ENCODE measurements at regions not wholly inside any gene's neighbourhood (a gene's known extent, or its start where the extent isn't known, plus 50 kb on each side); places are given as distances from the start of the nearest gene placed in this dataset.

DNA sequence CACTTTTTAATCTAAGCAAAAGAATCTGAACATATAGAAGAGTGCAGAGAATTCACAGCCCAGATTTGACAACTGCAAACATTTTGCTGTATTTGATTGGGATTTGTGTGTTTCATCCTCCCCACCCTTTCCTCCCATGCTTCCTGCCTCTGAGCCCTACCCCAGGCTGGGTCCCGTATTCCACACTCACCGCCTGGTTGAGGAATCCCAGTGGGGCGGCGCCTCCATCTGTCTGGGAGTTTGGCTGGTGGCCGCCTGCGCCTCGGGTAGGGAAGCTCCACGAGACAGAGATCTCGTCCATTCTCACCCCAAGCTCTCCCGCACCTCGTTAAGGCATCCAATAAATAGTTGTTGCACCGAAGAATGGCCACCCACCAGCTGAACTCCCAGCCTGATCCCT, 70.7 kb upstream of the SLC22A11 start:
- H3K36me3 ChIP-seq (ENCODE audit: insufficient read depth, low read length) = no peaks in the 10 kb centered on the region
- H3K27ac ChIP-seq (ENCODE audit: low read depth, low read length) = no peak overlapping the region
- H3K27me3 ChIP-seq (ENCODE audit: control insufficient read depth in 1 of 2, insufficient read depth in 2 of 2, low read length in 2 of 2) = peaks cover 7 to 22% of the 10 kb centered on the region in 2 donors
- H3K4me1 ChIP-seq (ENCODE audit: insufficient read depth, low read length) = no peaks in the 10 kb centered on the region
- H3K4me3 ChIP-seq (ENCODE audit: low read depth in 1 of 2, low read length in 2 of 2) = no peak overlapping the region
- no peak overlapping the region for H3K9ac ChIP-seq (ENCODE audit: low read length)
- no peaks in the 10 kb centered on the region for H3K9me3 ChIP-seq (ENCODE audit: low read length)

DNA sequence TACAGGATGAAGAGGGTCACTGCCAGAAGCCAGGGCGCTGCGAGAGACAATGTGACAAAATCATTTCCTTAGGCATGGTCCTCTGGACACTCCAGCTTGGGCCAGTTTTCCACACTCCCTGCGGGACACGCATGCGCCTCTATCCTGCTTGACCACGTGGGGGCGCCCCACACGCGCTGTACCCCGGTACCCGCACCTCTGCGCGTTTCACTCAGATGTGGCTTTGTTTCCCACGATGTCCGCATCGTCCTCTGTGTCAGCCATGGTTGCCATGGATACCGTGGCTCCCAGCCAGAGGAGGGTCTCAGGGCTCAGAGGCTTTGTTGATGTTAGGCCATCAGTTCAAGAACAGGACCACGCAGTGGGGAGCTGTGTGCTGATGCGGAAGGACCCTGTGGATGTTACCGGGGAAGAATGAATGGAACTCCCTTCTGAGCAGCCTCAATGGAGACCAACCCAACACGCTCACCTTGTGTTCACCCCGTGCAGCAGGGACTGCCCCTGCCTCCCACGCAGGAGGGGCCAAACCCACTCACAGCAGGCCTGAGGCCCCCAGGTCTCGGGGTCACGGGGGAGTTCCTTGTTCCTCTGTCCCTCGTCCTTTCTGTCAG, 65.8 kb upstream of the SLC22A11 start:
- Histone ChIP-seq H3K9me3 (ENCODE audit: low read length) (no peaks in the 10 kb centered on the region), H3K27ac (ENCODE audit: low read depth, low read length) (no peak overlapping the region), H3K27me3 (ENCODE audit: control insufficient read depth in 1 of 2, insufficient read depth in 2 of 2, low read length in 2 of 2) (peaks cover 8 to 24% of the 10 kb centered on the region in 2 donors), H3K4me1 (ENCODE audit: insufficient read depth, low read length) (no peaks in the 10 kb centered on the region), H3K36me3 (ENCODE audit: insufficient read depth, low read length) (no peaks in the 10 kb centered on the region), H3K4me3 (ENCODE audit: low read depth in 1 of 2, low read length in 2 of 2) (no peak overlapping the region), H3K9ac (ENCODE audit: low read length) (no peak overlapping the region)

DNA sequence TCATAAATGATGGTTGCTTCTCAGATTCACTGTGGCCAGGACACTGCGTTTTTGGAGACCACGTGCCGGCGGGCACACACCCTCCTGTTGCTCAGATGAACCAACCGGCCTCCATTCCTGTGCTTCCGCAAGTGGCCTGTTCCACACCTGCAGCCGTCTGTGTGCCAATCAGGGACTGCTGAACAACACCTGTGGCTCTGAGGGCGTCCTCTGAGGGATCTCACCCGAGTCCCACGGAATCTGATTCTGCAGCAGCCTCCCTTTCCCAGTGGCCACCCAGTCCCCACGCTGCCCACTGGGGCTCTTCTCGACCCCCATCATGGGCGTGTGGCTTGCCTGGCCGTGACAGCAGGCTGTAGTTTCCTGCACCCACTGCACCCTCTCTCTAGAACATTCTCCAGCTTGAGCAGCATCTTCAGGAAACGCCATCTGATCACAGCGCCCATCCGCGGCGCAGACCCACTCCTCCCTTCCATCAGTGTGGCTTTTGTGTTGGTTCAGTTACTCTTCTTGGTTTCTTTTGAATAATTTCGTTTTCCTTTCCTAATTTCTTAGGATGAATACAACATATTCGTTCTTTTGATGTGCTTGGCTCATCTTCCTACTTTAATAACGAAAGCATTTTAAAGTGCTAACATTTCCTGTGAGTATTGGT, 65.1 kb upstream of the SLC22A11 start:
- no peak overlapping the region for H3K4me3 ChIP-seq (ENCODE audit: low read depth in 1 of 2, low read length in 2 of 2)

DNA sequence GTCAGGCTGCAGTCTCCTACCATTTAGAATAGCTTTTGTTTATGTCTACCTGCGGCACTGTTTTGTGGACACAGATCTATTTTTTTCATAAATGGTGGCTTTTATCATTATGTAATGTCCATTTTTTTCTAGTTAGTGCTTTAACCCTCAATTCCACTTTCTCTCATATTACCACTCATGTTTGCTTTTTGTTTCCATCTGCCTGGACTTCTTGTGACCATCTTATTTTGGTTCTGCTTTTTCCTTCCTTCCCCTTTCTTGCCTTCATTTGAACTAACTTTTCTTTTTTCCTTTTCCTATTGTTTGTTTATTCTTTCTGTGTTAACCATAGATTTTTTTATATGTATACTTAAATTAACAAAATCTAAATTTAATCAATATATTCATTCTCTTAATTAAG, 63.2 kb upstream of the SLC22A11 start:
- no peak overlapping the region for H3K27ac ChIP-seq (ENCODE audit: low read depth, low read length)

More for the DNA sequence above, 65.1 kb upstream of the SLC22A11 start:
- H3K36me3 ChIP-seq (ENCODE audit: insufficient read depth, low read length) = no peaks in the 10 kb centered on the region
- H3K4me1 ChIP-seq (ENCODE audit: insufficient read depth, low read length) = no peaks in the 10 kb centered on the region
- peaks cover 8 to 24% of the 10 kb centered on the region in 2 donors for H3K27me3 ChIP-seq (ENCODE audit: control insufficient read depth in 1 of 2, insufficient read depth in 2 of 2, low read length in 2 of 2)
- H3K9ac ChIP-seq (ENCODE audit: low read length) = no peak overlapping the region
- no peaks in the 10 kb centered on the region for H3K9me3 ChIP-seq (ENCODE audit: low read length)
- no peak overlapping the region for H3K27ac ChIP-seq (ENCODE audit: low read depth, low read length)

DNA sequence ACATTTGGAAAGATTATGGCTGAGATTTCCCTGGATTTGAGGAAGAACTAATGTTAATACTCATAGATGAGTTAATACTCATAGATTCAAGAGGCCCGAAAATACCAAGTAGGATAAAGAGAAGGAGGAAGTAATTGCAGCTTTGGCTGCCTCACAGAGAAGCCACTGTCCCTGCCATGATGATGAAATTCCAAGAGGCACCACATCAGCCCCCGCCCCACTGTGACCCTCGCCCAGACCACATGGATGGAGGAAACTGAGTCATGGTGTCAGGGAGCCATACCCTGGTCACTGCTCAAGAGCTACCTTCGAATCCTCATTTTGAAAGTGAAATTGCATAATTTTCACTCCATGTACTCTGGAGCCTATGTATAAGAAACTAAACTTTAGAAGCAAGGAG, 57.6 kb upstream of the SLC22A11 start:
- Histone ChIP-seq H3K4me1 (ENCODE audit: insufficient read depth, low read length) (no peaks in the 10 kb centered on the region), H3K36me3 (ENCODE audit: insufficient read depth, low read length) (no peaks in the 10 kb centered on the region), H3K4me3 (ENCODE audit: low read depth in 1 of 2, low read length in 2 of 2) (no peak overlapping the region), H3K27me3 (ENCODE audit: control insufficient read depth in 1 of 2, insufficient read depth in 2 of 2, low read length in 2 of 2) (no peaks in the 10 kb centered on the region), H3K9me3 (ENCODE audit: low read length) (no peaks in the 10 kb centered on the region), H3K9ac (ENCODE audit: low read length) (no peak overlapping the region), H3K27ac (ENCODE audit: low read depth, low read length) (no peak overlapping the region)

More for the DNA sequence above, 63.2 kb upstream of the SLC22A11 start:
- no peaks in the 10 kb centered on the region for H3K4me1 ChIP-seq (ENCODE audit: insufficient read depth, low read length)
- no peak overlapping the region for H3K9ac ChIP-seq (ENCODE audit: low read length)
- peaks cover 8 to 19% of the 10 kb centered on the region in 2 donors for H3K27me3 ChIP-seq (ENCODE audit: control insufficient read depth in 1 of 2, insufficient read depth in 2 of 2, low read length in 2 of 2)
- H3K36me3 ChIP-seq (ENCODE audit: insufficient read depth, low read length) = no peaks in the 10 kb centered on the region
- H3K4me3 ChIP-seq (ENCODE audit: low read depth in 1 of 2, low read length in 2 of 2) = no peak overlapping the region
- H3K9me3 ChIP-seq (ENCODE audit: low read length) = no peaks in the 10 kb centered on the region

DNA sequence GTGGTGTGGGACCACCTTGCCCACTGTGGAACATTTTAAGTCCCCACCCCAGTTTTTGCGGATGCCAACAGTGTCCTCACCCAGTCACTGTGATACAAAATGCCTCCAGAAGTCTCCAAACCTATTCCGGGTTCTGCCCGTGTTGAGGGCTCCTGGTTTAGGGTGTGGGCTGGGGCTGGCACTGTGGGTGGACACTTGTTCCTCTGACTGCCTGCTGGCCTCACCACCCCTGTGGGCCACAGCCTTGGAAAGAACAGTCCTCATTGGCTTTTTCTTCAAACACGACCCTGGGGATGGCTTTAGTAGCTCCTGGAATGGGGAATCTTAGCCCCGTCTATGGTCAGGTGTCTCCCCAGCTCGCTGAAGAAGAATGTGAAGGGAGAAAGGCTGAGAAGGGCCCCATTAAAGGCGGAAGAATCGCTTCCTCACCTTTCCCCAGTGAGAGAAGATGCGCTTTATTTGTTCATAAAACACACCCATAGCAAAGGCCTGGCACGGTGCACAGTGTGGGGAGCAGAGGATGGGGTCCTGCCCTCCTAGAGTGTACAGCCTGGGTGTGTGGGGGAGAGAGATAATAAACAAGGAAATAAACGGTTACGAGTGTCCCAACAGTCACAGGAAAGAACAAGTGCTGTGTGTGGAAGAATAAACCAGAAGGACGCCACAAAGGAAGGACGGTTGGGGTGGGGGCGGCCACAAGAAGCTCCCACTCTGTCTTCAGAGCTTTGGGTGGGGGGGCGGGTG, 56.3 kb upstream of the SLC22A11 start:
- Histone ChIP-seq H3K27ac (ENCODE audit: low read depth, low read length) (no peak overlapping the region), H3K36me3 (ENCODE audit: insufficient read depth, low read length) (no peaks in the 10 kb centered on the region)

DNA sequence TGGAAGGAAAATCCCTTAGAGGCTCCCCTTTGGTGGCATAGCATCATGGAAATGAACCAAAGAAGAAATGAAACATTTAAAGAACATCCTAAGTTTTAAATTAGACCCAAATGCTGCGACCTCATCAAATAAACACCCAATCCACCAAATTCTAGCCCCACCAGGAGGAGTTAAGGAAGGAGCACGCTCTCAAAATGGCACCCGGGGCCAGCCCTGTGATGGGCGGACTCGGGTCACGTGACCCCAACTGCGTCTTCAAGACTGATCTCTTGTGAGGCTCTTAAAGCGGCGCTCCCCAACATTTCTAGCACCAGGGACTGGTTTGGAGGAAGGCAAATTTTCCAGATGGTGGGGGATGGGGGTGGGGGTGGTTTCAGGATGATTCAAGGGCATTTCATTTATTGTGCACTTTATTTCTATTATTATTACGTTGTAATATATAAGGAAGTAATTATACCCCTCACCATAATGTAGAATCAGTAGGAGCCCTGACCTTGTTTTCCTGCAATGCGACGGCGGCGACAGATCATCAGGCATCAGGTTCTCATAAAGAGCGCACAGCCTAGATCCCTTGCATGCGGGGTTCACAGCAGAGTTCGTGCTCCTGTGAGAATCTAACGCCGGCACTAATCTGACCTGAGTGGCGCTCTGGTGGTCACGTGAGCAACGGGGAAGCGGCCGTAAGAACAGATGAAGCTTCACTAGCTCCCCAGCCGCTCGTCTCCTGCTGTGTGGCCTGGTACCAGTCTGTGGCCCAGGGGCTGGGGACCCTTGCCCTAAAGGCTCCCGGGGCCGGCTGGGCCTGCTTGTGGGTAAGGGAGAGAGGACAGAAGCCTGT, 55.3 kb upstream of the SLC22A11 start:
- peaks cover 0 to 5% of the 10 kb centered on the region in 2 donors for H3K27me3 ChIP-seq (ENCODE audit: control insufficient read depth in 1 of 2, insufficient read depth in 2 of 2, low read length in 2 of 2)
- H3K4me3 ChIP-seq (ENCODE audit: low read depth in 1 of 2, low read length in 2 of 2) = no peak overlapping the region
- no peaks in the 10 kb centered on the region for H3K36me3 ChIP-seq (ENCODE audit: insufficient read depth, low read length)
- H3K4me1 ChIP-seq (ENCODE audit: insufficient read depth, low read length) = no peaks in the 10 kb centered on the region
- no peaks in the 10 kb centered on the region for H3K9me3 ChIP-seq (ENCODE audit: low read length)
- no peak overlapping the region for H3K9ac ChIP-seq (ENCODE audit: low read length)
- no peak overlapping the region for H3K27ac ChIP-seq (ENCODE audit: low read depth, low read length)

More for the DNA sequence above, 56.3 kb upstream of the SLC22A11 start:
- Histone ChIP-seq H3K27me3 (ENCODE audit: control insufficient read depth in 1 of 2, insufficient read depth in 2 of 2, low read length in 2 of 2) (no peaks in the 10 kb centered on the region), H3K9me3 (ENCODE audit: low read length) (no peaks in the 10 kb centered on the region), H3K4me3 (ENCODE audit: low read depth in 1 of 2, low read length in 2 of 2) (no peak overlapping the region), H3K4me1 (ENCODE audit: insufficient read depth, low read length) (no peaks in the 10 kb centered on the region), H3K9ac (ENCODE audit: low read length) (no peak overlapping the region)

DNA sequence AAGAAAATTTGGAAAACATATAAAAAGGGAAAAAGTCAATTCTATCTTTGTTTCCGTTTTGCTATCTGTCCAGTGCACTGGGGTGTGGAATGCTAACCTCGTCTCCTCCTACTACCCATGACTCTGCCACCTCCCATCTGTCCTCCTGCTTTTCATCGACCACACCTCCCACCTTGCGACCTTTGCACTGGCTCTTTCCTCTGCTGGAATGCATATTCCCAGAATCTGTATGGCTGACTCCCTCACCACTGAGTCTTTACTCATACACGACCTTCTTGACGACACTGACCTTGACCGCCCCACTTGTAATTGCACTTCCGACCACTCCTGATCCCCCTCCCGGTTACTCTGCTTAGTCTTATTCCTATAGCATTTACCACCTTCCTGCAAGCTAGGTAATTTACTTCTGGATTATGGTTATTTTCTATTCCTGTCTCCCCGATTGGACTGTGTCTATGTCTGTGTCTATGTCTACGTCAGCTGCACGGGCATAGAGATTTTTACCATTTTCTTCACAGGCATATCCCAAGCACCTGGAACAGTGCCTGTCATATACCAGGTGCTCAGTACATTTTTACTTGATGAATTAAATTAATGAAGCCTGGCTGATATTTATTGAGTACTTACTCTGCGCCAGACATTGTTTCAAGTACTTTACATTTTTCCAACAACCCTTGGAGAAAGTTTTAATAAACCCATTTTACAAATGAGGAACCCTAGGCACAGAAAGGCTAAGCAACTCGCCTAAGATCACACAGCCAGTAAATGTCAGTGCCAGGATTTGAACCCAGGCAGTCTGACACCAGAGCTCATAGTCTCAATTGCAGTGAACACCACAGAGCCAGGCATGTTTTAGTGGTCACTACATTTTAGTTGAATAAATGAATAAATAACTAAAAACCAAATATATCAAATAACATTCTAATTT, 54.0 kb upstream of the SLC22A11 start:
- Histone ChIP-seq H3K9ac (ENCODE audit: low read length) (no peak overlapping the region), H3K4me1 (ENCODE audit: insufficient read depth, low read length) (no peaks in the 10 kb centered on the region), H3K4me3 (ENCODE audit: low read depth in 1 of 2, low read length in 2 of 2) (no peak overlapping the region), H3K9me3 (ENCODE audit: low read length) (no peaks in the 10 kb centered on the region), H3K27ac (ENCODE audit: low read depth, low read length) (no peak overlapping the region), H3K27me3 (ENCODE audit: control insufficient read depth in 1 of 2, insufficient read depth in 2 of 2, low read length in 2 of 2) (peaks cover 0 to 6% of the 10 kb centered on the region in 2 donors), H3K36me3 (ENCODE audit: insufficient read depth, low read length) (no peaks in the 10 kb centered on the region)

DNA sequence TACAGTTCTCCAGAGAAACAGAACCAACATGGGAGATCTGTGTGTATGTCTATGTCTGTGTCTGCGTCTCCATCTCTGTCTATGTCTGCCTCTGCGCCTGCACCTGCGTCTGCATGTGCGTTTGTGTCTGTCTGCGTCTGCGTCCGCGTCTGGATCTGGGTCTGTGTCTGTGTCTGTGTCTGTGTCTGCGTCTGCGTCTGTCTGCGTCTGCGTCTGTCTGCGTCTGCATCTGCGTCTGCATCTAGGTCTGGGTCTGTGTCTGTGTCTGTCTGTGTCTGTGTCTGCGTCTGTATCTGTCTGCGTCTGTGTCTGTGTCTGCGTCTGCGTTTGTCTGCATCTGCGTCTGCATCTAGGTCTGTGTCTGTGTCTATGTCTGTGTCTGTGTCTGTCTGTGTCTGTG, 53.1 kb upstream of the SLC22A11 start:
- Histone ChIP-seq H3K27ac (ENCODE audit: low read depth, low read length) (no peak overlapping the region), H3K36me3 (ENCODE audit: insufficient read depth, low read length) (no peaks in the 10 kb centered on the region), H3K4me3 (ENCODE audit: low read depth in 1 of 2, low read length in 2 of 2) (no peak overlapping the region), H3K9me3 (ENCODE audit: low read length) (no peaks in the 10 kb centered on the region), H3K27me3 (ENCODE audit: control insufficient read depth in 1 of 2, insufficient read depth in 2 of 2, low read length in 2 of 2) (peaks cover 0 to 6% of the 10 kb centered on the region in 2 donors), H3K9ac (ENCODE audit: low read length) (no peak overlapping the region), H3K4me1 (ENCODE audit: insufficient read depth, low read length) (no peaks in the 10 kb centered on the region)

DNA sequence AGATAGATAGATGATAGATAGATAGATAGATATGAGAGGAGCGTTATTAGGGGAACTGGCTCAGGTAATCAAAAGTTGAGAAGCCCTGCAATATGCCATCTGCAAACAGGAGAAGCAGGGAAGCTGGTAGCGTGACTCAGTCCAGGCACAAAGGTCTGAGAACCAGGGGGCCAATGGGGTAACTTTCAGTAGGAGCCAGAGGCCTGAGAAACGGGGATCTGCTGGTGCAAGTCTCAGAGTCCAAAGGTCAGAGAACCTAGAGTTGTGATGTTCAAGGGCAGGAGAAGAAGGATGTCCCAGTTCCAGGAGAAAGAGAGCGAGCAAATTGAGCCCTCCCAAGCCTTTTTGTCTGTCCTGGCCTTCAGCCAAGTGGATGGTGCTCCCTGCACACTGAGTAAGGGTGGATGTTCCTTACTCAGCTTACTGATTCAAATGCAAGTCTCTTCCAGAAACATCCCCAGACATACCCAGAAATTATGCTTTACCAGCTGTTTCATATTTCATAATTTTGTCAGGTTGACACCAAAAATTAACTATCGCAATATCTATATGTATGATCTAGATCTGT, 52.5 kb upstream of the SLC22A11 start:
- H3K36me3 ChIP-seq (ENCODE audit: insufficient read depth, low read length) = no peaks in the 10 kb centered on the region
- no peak overlapping the region for H3K27ac ChIP-seq (ENCODE audit: low read depth, low read length)
- no peaks in the 10 kb centered on the region for H3K4me1 ChIP-seq (ENCODE audit: insufficient read depth, low read length)
- no peak overlapping the region for H3K9ac ChIP-seq (ENCODE audit: low read length)
- H3K27me3 ChIP-seq (ENCODE audit: control insufficient read depth in 1 of 2, insufficient read depth in 2 of 2, low read length in 2 of 2) = peaks cover 0 to 6% of the 10 kb centered on the region in 2 donors
- no peak overlapping the region for H3K4me3 ChIP-seq (ENCODE audit: low read depth in 1 of 2, low read length in 2 of 2)
- H3K9me3 ChIP-seq (ENCODE audit: low read length) = no peaks in the 10 kb centered on the region

Measured in muscle layer of colon (tissue), 2 donors.